ENCODE measurements at regions not wholly inside any gene's neighbourhood (a gene's known extent, or its start where the extent isn't known, plus 50 kb on each side); places are given as distances from the start of the nearest gene placed in this dataset.

GRCh38 chr4:178387756-178388155, 945.5 kb upstream of the AGA start:
- no peaks in the 10 kb centered on the region for H3K36me3 Mint-ChIP-seq (ENCODE audit: insufficient read depth)
- H3K4me1 Mint-ChIP-seq: no peaks in the 10 kb centered on the region
- DNase-seq (ENCODE audit: low spot score in 2 of 2): no peak
- H3K4me3 Mint-ChIP-seq: no peak overlapping the region
- no peak for ATAC-seq (replicated peaks; ENCODE audit: extremely low read depth, poor library complexity, severe bottlenecking)
- no peak overlapping the region for H3K27ac Mint-ChIP-seq (ENCODE audit: low read depth)
- peaks cover 17% of the 10 kb centered on the region for H3K9me3 Mint-ChIP-seq
- no peaks in the 10 kb centered on the region for H3K27me3 Mint-ChIP-seq

GRCh38 chr4:178395798-178396197, 953.6 kb upstream of the AGA start:
- no peak for DNase-seq (ENCODE audit: low spot score in 2 of 2)
- no peaks in the 10 kb centered on the region for H3K36me3 Mint-ChIP-seq (ENCODE audit: insufficient read depth)
- no peaks in the 10 kb centered on the region for H3K4me1 Mint-ChIP-seq
- no peaks in the 10 kb centered on the region for H3K27me3 Mint-ChIP-seq
- no peak overlapping the region for H3K27ac Mint-ChIP-seq (ENCODE audit: low read depth)
- no peak overlapping the region for H3K4me3 Mint-ChIP-seq
- H3K9me3 Mint-ChIP-seq: peaks cover 7% of the 10 kb centered on the region
- no peak for ATAC-seq (replicated peaks; ENCODE audit: extremely low read depth, poor library complexity, severe bottlenecking)

- Mint-ChIP-seq H3K27ac (ENCODE audit: low read depth) (no peak overlapping the region), H3K4me1 (no peaks in the 10 kb centered on the region), H3K9me3 (peaks cover 6% of the 10 kb centered on the region), H3K27me3 (no peaks in the 10 kb centered on the region), H3K4me3 (no peak overlapping the region), H3K36me3 (ENCODE audit: insufficient read depth) (no peaks in the 10 kb centered on the region)
- ATAC-seq (replicated peaks; ENCODE audit: extremely low read depth, poor library complexity, severe bottlenecking): no peak
- no peak for DNase-seq (ENCODE audit: low spot score in 2 of 2)
Observed at GRCh38 chr4:178412455-178412854, 970.2 kb upstream of the AGA start.

- Mint-ChIP-seq H3K36me3 (ENCODE audit: insufficient read depth) (no peaks in the 10 kb centered on the region), H3K27ac (ENCODE audit: low read depth) (no peak overlapping the region), H3K4me3 (no peak overlapping the region), H3K4me1 (no peaks in the 10 kb centered on the region), H3K27me3 (no peaks in the 10 kb centered on the region), H3K9me3 (no peaks in the 10 kb centered on the region)
- DNase-seq (ENCODE audit: low spot score in 2 of 2) (no peak), ATAC-seq (replicated peaks; ENCODE audit: extremely low read depth, poor library complexity, severe bottlenecking) (no peak)
Observed at GRCh38 chr4:178414042-178414441, 971.8 kb upstream of the AGA start.

- H3K36me3 Mint-ChIP-seq (ENCODE audit: insufficient read depth): no peaks in the 10 kb centered on the region
- no peaks in the 10 kb centered on the region for H3K27me3 Mint-ChIP-seq
- no peak overlapping the region for H3K4me3 Mint-ChIP-seq
- no peaks in the 10 kb centered on the region for H3K4me1 Mint-ChIP-seq
- H3K27ac Mint-ChIP-seq (ENCODE audit: low read depth): no peak overlapping the region
- DNase-seq (ENCODE audit: low spot score in 2 of 2): no peak
- no peak for ATAC-seq (replicated peaks; ENCODE audit: extremely low read depth, poor library complexity, severe bottlenecking)
- H3K9me3 Mint-ChIP-seq: peaks cover 6% of the 10 kb centered on the region
Observed at GRCh38 chr4:178414881-178415446, 972.7 kb upstream of the AGA start.

GRCh38 chr4:178415925-178416324, 973.7 kb upstream of the AGA start:
- ATAC-seq (replicated peaks; ENCODE audit: extremely low read depth, poor library complexity, severe bottlenecking): no peak
- no peak overlapping the region for H3K27ac Mint-ChIP-seq (ENCODE audit: low read depth)
- DNase-seq (ENCODE audit: low spot score in 2 of 2): no peak

GRCh38 chr4:178423366-178423765, 981.1 kb upstream of the AGA start:
- H3K4me3 Mint-ChIP-seq: no peak overlapping the region
- H3K27ac Mint-ChIP-seq (ENCODE audit: low read depth): no peak overlapping the region
- H3K9me3 Mint-ChIP-seq: peaks cover 21% of the 10 kb centered on the region
- H3K36me3 Mint-ChIP-seq (ENCODE audit: insufficient read depth): no peaks in the 10 kb centered on the region
- no peaks in the 10 kb centered on the region for H3K4me1 Mint-ChIP-seq
- DNase-seq (ENCODE audit: low spot score in 2 of 2) (no peak), ATAC-seq (replicated peaks; ENCODE audit: extremely low read depth, poor library complexity, severe bottlenecking) (no peak)
- H3K27me3 Mint-ChIP-seq: no peaks in the 10 kb centered on the region

More at GRCh38 chr4:178415925-178416324, 973.7 kb upstream of the AGA start:
- no peaks in the 10 kb centered on the region for H3K4me1 Mint-ChIP-seq
- peaks cover 6% of the 10 kb centered on the region for H3K9me3 Mint-ChIP-seq
- H3K27me3 Mint-ChIP-seq: no peaks in the 10 kb centered on the region
- H3K36me3 Mint-ChIP-seq (ENCODE audit: insufficient read depth): no peaks in the 10 kb centered on the region
- H3K4me3 Mint-ChIP-seq: no peak overlapping the region

GRCh38 chr4:178426871-178427270, 984.6 kb upstream of the AGA start:
- Mint-ChIP-seq H3K27ac (ENCODE audit: low read depth) (no peak overlapping the region), H3K4me1 (no peaks in the 10 kb centered on the region), H3K36me3 (ENCODE audit: insufficient read depth) (no peaks in the 10 kb centered on the region), H3K4me3 (no peak overlapping the region), H3K27me3 (no peaks in the 10 kb centered on the region), H3K9me3 (peaks cover 16% of the 10 kb centered on the region)
- ATAC-seq (replicated peaks; ENCODE audit: extremely low read depth, poor library complexity, severe bottlenecking) (no peak), DNase-seq (ENCODE audit: low spot score in 2 of 2) (no peak)

- Mint-ChIP-seq H3K27me3 (no peaks in the 10 kb centered on the region), H3K4me1 (no peaks in the 10 kb centered on the region), H3K9me3 (peaks cover 16% of the 10 kb centered on the region), H3K36me3 (ENCODE audit: insufficient read depth) (no peaks in the 10 kb centered on the region), H3K27ac (ENCODE audit: low read depth) (no peak overlapping the region), H3K4me3 (no peak overlapping the region)
- no peak for ATAC-seq (replicated peaks; ENCODE audit: extremely low read depth, poor library complexity, severe bottlenecking)
- no peak for DNase-seq (ENCODE audit: low spot score in 2 of 2)
Observed at GRCh38 chr4:178427663-178428062, 985.4 kb upstream of the AGA start.

GRCh38 chr4:178448372-178449035, 1006.3 kb upstream of the AGA start:
- ATAC-seq (replicated peaks; ENCODE audit: extremely low read depth, poor library complexity, severe bottlenecking): no peak
- peaks cover 11% of the 10 kb centered on the region for H3K9me3 Mint-ChIP-seq
- no peak overlapping the region for H3K4me3 Mint-ChIP-seq
- no peaks in the 10 kb centered on the region for H3K27me3 Mint-ChIP-seq
- peaks cover 2% of the 10 kb centered on the region for H3K36me3 Mint-ChIP-seq (ENCODE audit: insufficient read depth)
- no peaks in the 10 kb centered on the region for H3K4me1 Mint-ChIP-seq
- no peak overlapping the region for H3K27ac Mint-ChIP-seq (ENCODE audit: low read depth)
- DNase-seq (ENCODE audit: low spot score in 2 of 2): no peak

- peaks cover 2% of the 10 kb centered on the region for H3K36me3 Mint-ChIP-seq (ENCODE audit: insufficient read depth)
- no peak overlapping the region for H3K4me3 Mint-ChIP-seq
- H3K9me3 Mint-ChIP-seq: peaks cover 19% of the 10 kb centered on the region
- H3K4me1 Mint-ChIP-seq: no peaks in the 10 kb centered on the region
- H3K27me3 Mint-ChIP-seq: no peaks in the 10 kb centered on the region
- no peak overlapping the region for H3K27ac Mint-ChIP-seq (ENCODE audit: low read depth)
- DNase-seq (ENCODE audit: low spot score in 2 of 2): no peak
- ATAC-seq (replicated peaks; ENCODE audit: extremely low read depth, poor library complexity, severe bottlenecking): no peak
Observed at GRCh38 chr4:178450614-178451013, 1008.4 kb upstream of the AGA start.

- DNase-seq (ENCODE audit: low spot score in 2 of 2) (no peak), ATAC-seq (replicated peaks; ENCODE audit: extremely low read depth, poor library complexity, severe bottlenecking) (no peak)
- peaks cover 17% of the 10 kb centered on the region for H3K9me3 Mint-ChIP-seq
- H3K36me3 Mint-ChIP-seq (ENCODE audit: insufficient read depth): no peaks in the 10 kb centered on the region
- H3K4me1 Mint-ChIP-seq: no peaks in the 10 kb centered on the region
- H3K27me3 Mint-ChIP-seq: no peaks in the 10 kb centered on the region
- H3K27ac Mint-ChIP-seq (ENCODE audit: low read depth): no peak overlapping the region
- no peak overlapping the region for H3K4me3 Mint-ChIP-seq
Observed at GRCh38 chr4:178453057-178453456, 1010.8 kb upstream of the AGA start.

GRCh38 chr4:178457286-178457685, 1015.0 kb upstream of the AGA start:
- DNase-seq (ENCODE audit: low spot score in 2 of 2) (no peak), ATAC-seq (replicated peaks; ENCODE audit: extremely low read depth, poor library complexity, severe bottlenecking) (no peak)
- H3K9me3 Mint-ChIP-seq: peaks cover 24% of the 10 kb centered on the region
- no peak overlapping the region for H3K27ac Mint-ChIP-seq (ENCODE audit: low read depth)
- no peaks in the 10 kb centered on the region for H3K27me3 Mint-ChIP-seq
- H3K36me3 Mint-ChIP-seq (ENCODE audit: insufficient read depth): no peaks in the 10 kb centered on the region
- H3K4me3 Mint-ChIP-seq: no peak overlapping the region
- H3K4me1 Mint-ChIP-seq: no peaks in the 10 kb centered on the region

Data from central memory CD8-positive, alpha-beta T cell (primary cell).